ENCODE measurements at regions not wholly inside any gene's neighbourhood (a gene's known extent, or its start where the extent isn't known, plus 50 kb on each side); places are given as distances from the start of the nearest gene placed in this dataset.

DNA sequence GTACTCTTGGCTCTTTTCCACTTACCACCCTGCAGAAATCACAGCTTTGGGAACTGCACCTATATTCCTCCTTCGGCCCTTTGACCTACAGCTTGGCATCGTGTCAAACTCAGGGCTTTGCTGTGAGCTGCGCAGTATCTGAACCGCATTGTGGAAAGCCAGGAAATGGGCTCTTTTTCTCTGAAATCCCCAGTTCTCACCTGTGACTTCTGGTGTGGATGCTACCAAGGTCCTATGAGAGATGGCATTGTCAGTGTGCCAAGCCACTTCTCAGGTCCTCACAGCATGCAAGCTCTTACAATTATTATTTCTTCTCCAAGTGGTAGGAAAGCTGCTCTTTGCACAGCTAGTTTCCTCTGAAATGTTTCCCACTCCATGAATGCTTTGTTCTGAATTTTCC is 450.6 kb upstream of the TBL1XR1 start:
- Histone ChIP-seq H4K20me1 (ENCODE audit: insufficient read depth, low read length, poor library complexity, severe bottlenecking) (no peaks in the 10 kb centered on the region), H3K4me3 (ENCODE audit: low read length, poor library complexity, severe bottlenecking) (peak overlapping the region; percentile 65), H3K79me2 (ENCODE audit: insufficient read depth, low read length) (peaks cover 14% of the 10 kb centered on the region), H3K9me3 (ENCODE audit: insufficient read depth, low read depth, low read length) (no peaks in the 10 kb centered on the region), H3K9ac (ENCODE audit: low read depth, low read length, poor library complexity, severe bottlenecking) (peak overlapping the region; percentile 73), H2AFZ (ENCODE audit: low read length) (no peak overlapping the region), H3K9me2 (replicated peaks; ENCODE audit: low read depth, low read length) (no peaks in the 10 kb centered on the region), H3K4me2 (ENCODE audit: low read depth, low read length, poor library complexity, severe bottlenecking) (peak overlapping the region; percentile 80), H3K36me3 (ENCODE audit: insufficient read depth, low read length) (no peaks in the 10 kb centered on the region), H3K4me1 (ENCODE audit: insufficient read depth, low read length, poor library complexity, severe bottlenecking) (peaks cover 89% of the 10 kb centered on the region), H3F3A (ENCODE audit: low read depth) (peaks cover 6% of the 10 kb centered on the region), H3K27me3 (ENCODE audit: insufficient read depth, low read length, poor library complexity, severe bottlenecking) (no peaks in the 10 kb centered on the region)
- no peak for TF ChIP-seq EZH2phosphoT487 (IDR thresholded peaks at IDR 0.05; ENCODE audit: borderline replicate concordance)

- H3K9me3 ChIP-seq (ENCODE audit: insufficient read depth, low read depth, low read length), result 0 out of 2 replicates have a peak, but pooled peaks cover 5% of the 10 kb centered on the region
- H2AFZ ChIP-seq (ENCODE audit: low read length), result peak overlapping the region; percentile 49; the same call in 1 of the 2 replicates
- no peaks in the 10 kb centered on the region for H3F3A ChIP-seq (ENCODE audit: low read depth)
- no peak for TF ChIP-seq EZH2phosphoT487 (IDR thresholded peaks at IDR 0.05; ENCODE audit: borderline replicate concordance)
- TF ChIP-seq, protein P1, sequence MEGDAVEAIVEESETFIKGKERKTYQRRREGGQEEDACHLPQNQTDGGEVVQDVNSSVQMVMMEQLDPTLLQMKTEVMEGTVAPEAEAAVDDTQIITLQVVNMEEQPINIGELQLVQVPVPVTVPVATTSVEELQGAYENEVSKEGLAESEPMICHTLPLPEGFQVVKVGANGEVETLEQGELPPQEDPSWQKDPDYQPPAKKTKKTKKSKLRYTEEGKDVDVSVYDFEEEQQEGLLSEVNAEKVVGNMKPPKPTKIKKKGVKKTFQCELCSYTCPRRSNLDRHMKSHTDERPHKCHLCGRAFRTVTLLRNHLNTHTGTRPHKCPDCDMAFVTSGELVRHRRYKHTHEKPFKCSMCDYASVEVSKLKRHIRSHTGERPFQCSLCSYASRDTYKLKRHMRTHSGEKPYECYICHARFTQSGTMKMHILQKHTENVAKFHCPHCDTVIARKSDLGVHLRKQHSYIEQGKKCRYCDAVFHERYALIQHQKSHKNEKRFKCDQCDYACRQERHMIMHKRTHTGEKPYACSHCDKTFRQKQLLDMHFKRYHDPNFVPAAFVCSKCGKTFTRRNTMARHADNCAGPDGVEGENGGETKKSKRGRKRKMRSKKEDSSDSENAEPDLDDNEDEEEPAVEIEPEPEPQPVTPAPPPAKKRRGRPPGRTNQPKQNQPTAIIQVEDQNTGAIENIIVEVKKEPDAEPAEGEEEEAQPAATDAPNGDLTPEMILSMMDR (conservative IDR thresholded peaks at IDR 0.05; ENCODE audit: low read length), result no peak
- H3K4me1 ChIP-seq (ENCODE audit: insufficient read depth, low read length, poor library complexity, severe bottlenecking), result peaks cover 63% of the 10 kb centered on the region
- H3K9me2 ChIP-seq (replicated peaks; ENCODE audit: low read depth, low read length), result no peaks in the 10 kb centered on the region
- H3K79me2 ChIP-seq (ENCODE audit: insufficient read depth, low read length), result peaks cover 10% of the 10 kb centered on the region
- H3K4me3 ChIP-seq (ENCODE audit: low read length, poor library complexity, severe bottlenecking), result no peak overlapping the region
- H3K9ac ChIP-seq (ENCODE audit: low read depth, low read length, poor library complexity, severe bottlenecking), result peak overlapping the region; percentile 43
- H3K4me2 ChIP-seq (ENCODE audit: low read depth, low read length, poor library complexity, severe bottlenecking), result no peak overlapping the region
- H4K20me1 ChIP-seq (ENCODE audit: insufficient read depth, low read length, poor library complexity, severe bottlenecking), result no peaks in the 10 kb centered on the region
- H3K27me3 ChIP-seq (ENCODE audit: insufficient read depth, low read length, poor library complexity, severe bottlenecking), result no peaks in the 10 kb centered on the region
- H3K36me3 ChIP-seq (ENCODE audit: insufficient read depth, low read length), result no peaks in the 10 kb centered on the region
Observed at GRCh38 chr3:177652556-177653291, 455.4 kb upstream of the TBL1XR1 start.

DNA sequence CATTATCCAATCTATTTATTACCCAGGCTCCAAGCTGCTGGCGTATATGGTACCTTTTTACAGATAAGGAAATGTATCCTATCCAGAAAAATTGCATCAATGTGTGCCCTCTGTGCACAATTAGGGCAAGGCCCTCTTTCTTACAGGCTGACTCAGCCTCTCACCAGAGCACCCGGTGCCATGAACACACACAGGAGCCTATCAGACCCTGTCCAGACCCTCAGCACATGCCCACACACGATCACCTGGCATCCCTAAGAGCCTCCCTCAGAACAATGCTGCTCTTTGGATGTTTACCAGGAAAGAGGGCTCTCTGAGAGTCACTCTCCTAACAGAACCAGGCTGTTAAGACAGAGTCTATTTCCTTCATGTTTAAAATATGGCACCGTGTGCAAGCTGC is 460.0 kb upstream of the TBL1XR1 start:
- Histone ChIP-seq H3K4me1 (ENCODE audit: insufficient read depth, low read length, poor library complexity, severe bottlenecking) (peaks cover 33% of the 10 kb centered on the region), H3K79me2 (ENCODE audit: insufficient read depth, low read length) (no peaks in the 10 kb centered on the region), H3K9me3 (ENCODE audit: insufficient read depth, low read depth, low read length) (0 out of 2 replicates have a peak, but pooled peaks cover 5% of the 10 kb centered on the region), H2AFZ (ENCODE audit: low read length) (peak overlapping the region; percentile 20; the same call in 1 of the 2 replicates), H3K27me3 (ENCODE audit: insufficient read depth, low read length, poor library complexity, severe bottlenecking) (no peaks in the 10 kb centered on the region), H3K4me3 (ENCODE audit: low read length, poor library complexity, severe bottlenecking) (no peak overlapping the region), H4K20me1 (ENCODE audit: insufficient read depth, low read length, poor library complexity, severe bottlenecking) (no peaks in the 10 kb centered on the region), H3F3A (ENCODE audit: low read depth) (no peaks in the 10 kb centered on the region), H3K4me2 (ENCODE audit: low read depth, low read length, poor library complexity, severe bottlenecking) (no peak overlapping the region), H3K9me2 (replicated peaks; ENCODE audit: low read depth, low read length) (no peaks in the 10 kb centered on the region), H3K9ac (ENCODE audit: low read depth, low read length, poor library complexity, severe bottlenecking) (no peak overlapping the region), H3K36me3 (ENCODE audit: insufficient read depth, low read length) (no peaks in the 10 kb centered on the region)
- no peak for TF ChIP-seq EZH2phosphoT487 (IDR thresholded peaks at IDR 0.05; ENCODE audit: borderline replicate concordance)
- TF ChIP-seq, protein P1 (conservative IDR thresholded peaks at IDR 0.05; ENCODE audit: low read length), result no peak

Measured in Loucy (cell line).